HG03196 (cell line): ENCODE measurements at regions not wholly inside any gene's neighbourhood (a gene's known extent, or its start where the extent isn't known, plus 50 kb on each side); places are given as distances from the start of the nearest gene placed in this dataset.
"Not testable (repeated sequence)": the region's sequence is repeated elsewhere in the genome, so short reads cannot be mapped to it uniquely, and the experiment has no call there.

ENCODE experiments used
- ATAC-seq: cut with Tn5 transposase; IDR thresholded peaks from one replicate; pipeline ENCODE4 v1.9.1; 2021; ENCODE audit not compliant: unreplicated experiment

GRCh38 chr14:59037620-59038019 lies 150.8 kb upstream of the DAAM1 start:
- ATAC-seq, result no peak

- no peak for ATAC-seq
Measured at GRCh38 chr14:59038746-59039145, 149.7 kb upstream of the DAAM1 start.

- no peak for ATAC-seq
Measured at GRCh38 chr14:59041308-59041707, 147.2 kb upstream of the DAAM1 start.

GRCh38 chr14:59044707-59045106 lies 143.8 kb upstream of the DAAM1 start:
- no peak for ATAC-seq

GRCh38 chr14:59046746-59047145 lies 141.7 kb upstream of the DAAM1 start:
- ATAC-seq, result no peak

- no peak for ATAC-seq
Measured at GRCh38 chr14:59055006-59055405, 133.5 kb upstream of the DAAM1 start.

GRCh38 chr14:59055439-59056045 lies 132.9 kb upstream of the DAAM1 start:
- ATAC-seq, result peak; percentile 69

GRCh38 chr14:59057551-59057950 lies 130.9 kb upstream of the DAAM1 start:
- no peak for ATAC-seq

GRCh38 chr14:59058776-59059175 lies 129.7 kb upstream of the DAAM1 start:
- not testable (repeated sequence) for ATAC-seq

- no peak for ATAC-seq
Measured at GRCh38 chr14:59060841-59061240, 127.6 kb upstream of the DAAM1 start.

GRCh38 chr14:59061292-59061691 lies 127.2 kb upstream of the DAAM1 start:
- ATAC-seq, result no peak

GRCh38 chr14:59063259-59063658 lies 125.2 kb upstream of the DAAM1 start:
- no peak for ATAC-seq

GRCh38 chr14:59067127-59067894 lies 121.2 kb upstream of the DAAM1 start:
- no peak for ATAC-seq

GRCh38 chr14:59069163-59069854 lies 119.2 kb upstream of the DAAM1 start:
- no peak for ATAC-seq

GRCh38 chr14:59075506-59075905 lies 113.0 kb upstream of the DAAM1 start:
- no peak for ATAC-seq

GRCh38 chr14:59081720-59082119 lies 106.7 kb upstream of the DAAM1 start:
- no peak for ATAC-seq

- no peak for ATAC-seq
Measured at GRCh38 chr14:59085207-59085739, 103.2 kb upstream of the DAAM1 start.

GRCh38 chr14:59086241-59086882 lies 102.1 kb upstream of the DAAM1 start:
- no peak for ATAC-seq

- ATAC-seq, result no peak
Measured at GRCh38 chr14:59087240-59087639, 101.2 kb upstream of the DAAM1 start.

GRCh38 chr14:59087711-59088110 lies 100.8 kb upstream of the DAAM1 start:
- no peak for ATAC-seq

- no peak for ATAC-seq
Measured at GRCh38 chr14:59090572-59090971, 97.9 kb upstream of the DAAM1 start.
